ENCODE measurements at regions not wholly inside any gene's neighbourhood (a gene's known extent, or its start where the extent isn't known, plus 50 kb on each side); places are given as distances from the start of the nearest gene placed in this dataset.

- H3K27me3 ChIP-seq: peaks cover 0 to 19% (median 0%) of the 10 kb centered on the region in 3 donors
- intact Hi-C loops (cut with DNase I; ENCODE audit: low total_unique reads): no loop called here
- H3K9me3 ChIP-seq: no peaks in the 10 kb centered on the region
- H3K27ac ChIP-seq: no peak overlapping the region
- TF ChIP-seq POLR2A (IDR thresholded peaks at IDR 0.05) (no peak), CTCF (IDR thresholded peaks at IDR 0.05) (no peak), POLR2AphosphoS5 (IDR thresholded peaks at IDR 0.05) (no peak), EP300 (IDR thresholded peaks at IDR 0.05) (no peak)
- WGBS, 5 donors: 81 to 93% (median 88%) methylated on average over 14 to 15 of the region's 15 CpGs
- no peaks in the 10 kb centered on the region for H3K4me1 ChIP-seq
- no peak overlapping the region for H3K4me3 ChIP-seq
- DNase-seq: peak in 1 of 2 donors; percentile 9
- no peaks in the 10 kb centered on the region for H3K36me3 ChIP-seq
Measured at GRCh38 chr14:101022916-101023435, 119.5 kb upstream of the RTL1 start.

GRCh38 chr14:101024686-101025085 is 121.2 kb upstream of the RTL1 start:
- Histone ChIP-seq H3K9me3 (no peaks in the 10 kb centered on the region), H3K27ac (no peak overlapping the region), H3K4me3 (no peak overlapping the region), H3K27me3 (peaks cover 0 to 19% (median 0%) of the 10 kb centered on the region in 3 donors), H3K4me1 (no peaks in the 10 kb centered on the region), H3K36me3 (no peaks in the 10 kb centered on the region)
- DNase-seq: no peak
- WGBS, 5 donors: 86 to 92% (median 90%) methylated on average over 11 of the region's 11 CpGs
- intact Hi-C loops (cut with DNase I; ENCODE audit: low total_unique reads): no loop called here
- no peak for TF ChIP-seq POLR2AphosphoS5 (IDR thresholded peaks at IDR 0.05)
- TF ChIP-seq POLR2A (IDR thresholded peaks at IDR 0.05): no peak
- no peak for TF ChIP-seq CTCF (IDR thresholded peaks at IDR 0.05)
- TF ChIP-seq EP300 (IDR thresholded peaks at IDR 0.05): no peak

- intact Hi-C loops (cut with DNase I; ENCODE audit: low total_unique reads): no loop called here
- H3K27me3 ChIP-seq: peaks cover 0 to 17% (median 0%) of the 10 kb centered on the region in 3 donors
- H3K4me1 ChIP-seq: no peaks in the 10 kb centered on the region
- DNase-seq: no peak
- H3K36me3 ChIP-seq: no peaks in the 10 kb centered on the region
- H3K9me3 ChIP-seq: no peaks in the 10 kb centered on the region
- 89 to 95% (median 93%) methylated on average over 8 of the region's 8 CpGs for WGBS, 5 donors
- no peak overlapping the region for H3K27ac ChIP-seq
- no peak overlapping the region for H3K4me3 ChIP-seq
- TF ChIP-seq CTCF (IDR thresholded peaks at IDR 0.05): no peak
- TF ChIP-seq POLR2A (IDR thresholded peaks at IDR 0.05): no peak
- TF ChIP-seq POLR2AphosphoS5 (IDR thresholded peaks at IDR 0.05): no peak
- TF ChIP-seq EP300 (IDR thresholded peaks at IDR 0.05): no peak
Measured at GRCh38 chr14:101025131-101025530, 121.6 kb upstream of the RTL1 start.

GRCh38 chr14:101025696-101026095 is 122.2 kb upstream of the RTL1 start:
- DNase-seq: no peak
- WGBS, 5 donors: 91 to 95% (median 92%) methylated on average over 19 of the region's 19 CpGs
- Histone ChIP-seq H3K9me3 (no peaks in the 10 kb centered on the region), H3K4me1 (no peaks in the 10 kb centered on the region), H3K36me3 (no peaks in the 10 kb centered on the region), H3K27me3 (peaks cover 0 to 12% (median 0%) of the 10 kb centered on the region in 3 donors), H3K27ac (no peak overlapping the region), H3K4me3 (no peak overlapping the region)
- TF ChIP-seq POLR2A (IDR thresholded peaks at IDR 0.05) (no peak), POLR2AphosphoS5 (IDR thresholded peaks at IDR 0.05) (no peak), EP300 (IDR thresholded peaks at IDR 0.05) (no peak), CTCF (IDR thresholded peaks at IDR 0.05) (no peak)
- intact Hi-C loops (cut with DNase I; ENCODE audit: low total_unique reads): no loop called here
